Activated B cell treated with CpG ODN at 0.5 μM for 24 hours (primary cell): ENCODE measurements at regions not wholly inside any gene's neighbourhood (a gene's known extent, or its start where the extent isn't known, plus 50 kb on each side); places are given as distances from the start of the nearest gene placed in this dataset.

Experiments
- ATAC-seq: fragments of 200-7000 bp; cut with Tn5 transposase; one replicate; pipeline ENCODE4 v1.10.0; 2021; ENCODE audit warnings: low read depth, mild to moderate bottlenecking, moderate library complexity
- CTCF ChIA-PET: fragments of 350-600 bp; sonication (Branson Sonifier 250); formaldehyde crosslinking; loops from one replicate; lab custom pipeline; 2021; ENCODE audit warnings: antibody characterized with exemption; lab: Charles Lee
- POLR2A ChIA-PET: fragments of 350-600 bp; sonication (Branson Sonifier 250); formaldehyde crosslinking; loops from one replicate; lab custom pipeline; 2021; ENCODE audit warnings: antibody characterized with exemption; lab: Charles Lee
- DNase-seq: peaks from one replicate; pipeline ENCODE4 v3.0.0; 2022
- H3K27ac Mint-ChIP-seq: one replicate; pipeline ENCODE4 v1.8.0; 2020; ENCODE audit warnings: mixed read lengths
- H3K27me3 Mint-ChIP-seq: one replicate; pipeline ENCODE4 v1.8.0; 2021; ENCODE audit warnings: mixed read lengths
- H3K36me3 Mint-ChIP-seq: one replicate; pipeline ENCODE4 v1.8.0; 2021; ENCODE audit warnings: low read depth, mixed read lengths
- H3K4me1 Mint-ChIP-seq: one replicate; pipeline ENCODE4 v1.8.0; 2021; ENCODE audit warnings: mixed read lengths
- H3K4me3 Mint-ChIP-seq: one replicate; pipeline ENCODE4 v1.8.0; 2020; ENCODE audit warnings: mild to moderate bottlenecking, mixed read lengths
- H3K9me3 Mint-ChIP-seq: one replicate; pipeline ENCODE4 v1.8.0; 2020; ENCODE audit warnings: mixed read lengths
- CTCF ChIP-seq: fragments of 200-600 bp; IDR thresholded peaks from one replicate; pipeline ENCODE4 v1.8.0; 2022; ENCODE audit warnings: antibody characterized with exemption, mild to moderate bottlenecking
- intact Hi-C: fragments of 100-400 bp; cut with micrococcal nuclease; formaldehyde crosslinking; loops from one replicate; pipeline ENCODE4 v1.15.1; 2024

- H3K9me3 Mint-ChIP-seq, result no peaks in the 10 kb centered on the region
- H3K36me3 Mint-ChIP-seq, result no peaks in the 10 kb centered on the region
- ChIA-PET POLR2A (no interaction called here), CTCF (no interaction called here)
- H3K4me1 Mint-ChIP-seq, result no peaks in the 10 kb centered on the region
- peaks cover 7% of the 10 kb centered on the region for H3K27me3 Mint-ChIP-seq
- intact Hi-C loops, result no loop called here
- H3K4me3 Mint-ChIP-seq, result no peak overlapping the region
- no peak for ATAC-seq
- DNase-seq, result no peak
- no peak overlapping the region for H3K27ac Mint-ChIP-seq
- TF ChIP-seq CTCF, result no peak
Observed at GRCh38 chr14:58898655-58899316, 261.0 kb downstream of the DACT1 start.

- no peaks in the 10 kb centered on the region for H3K4me1 Mint-ChIP-seq
- H3K9me3 Mint-ChIP-seq, result no peaks in the 10 kb centered on the region
- ATAC-seq, result no peak
- no peak overlapping the region for H3K4me3 Mint-ChIP-seq
- no peak overlapping the region for H3K27ac Mint-ChIP-seq
- no peaks in the 10 kb centered on the region for H3K36me3 Mint-ChIP-seq
- intact Hi-C loops, result no loop called here
- ChIA-PET CTCF (no interaction called here), POLR2A (no interaction called here)
- no peak for TF ChIP-seq CTCF
- peaks cover 7% of the 10 kb centered on the region for H3K27me3 Mint-ChIP-seq
- DNase-seq, result no peak
Observed at GRCh38 chr14:58899317-58899713, 261.6 kb downstream of the DACT1 start.

GRCh38 chr14:58901826-58902225 is 264.1 kb downstream of the DACT1 start:
- Mint-ChIP-seq H3K9me3 (no peaks in the 10 kb centered on the region), H3K27ac (no peak overlapping the region), H3K4me1 (no peaks in the 10 kb centered on the region), H3K4me3 (no peak overlapping the region), H3K27me3 (peaks cover 7% of the 10 kb centered on the region), H3K36me3 (no peaks in the 10 kb centered on the region)
- intact Hi-C loops, result no loop called here
- ChIA-PET CTCF (no interaction called here), POLR2A (no interaction called here)
- ATAC-seq, result no peak
- no peak for DNase-seq
- TF ChIP-seq CTCF, result no peak

GRCh38 chr14:58904776-58905175 is 267.0 kb downstream of the DACT1 start:
- ChIA-PET POLR2A (no interaction called here), CTCF (no interaction called here)
- no peak overlapping the region for H3K4me3 Mint-ChIP-seq
- DNase-seq (no peak), ATAC-seq (no peak)
- H3K36me3 Mint-ChIP-seq, result no peaks in the 10 kb centered on the region
- H3K27me3 Mint-ChIP-seq, result peaks cover 4% of the 10 kb centered on the region
- TF ChIP-seq CTCF, result no peak
- H3K27ac Mint-ChIP-seq, result no peak overlapping the region
- no peaks in the 10 kb centered on the region for H3K9me3 Mint-ChIP-seq
- H3K4me1 Mint-ChIP-seq, result no peaks in the 10 kb centered on the region
- intact Hi-C loops, result no loop called here

- peaks cover 4% of the 10 kb centered on the region for H3K27me3 Mint-ChIP-seq
- intact Hi-C loops, result no loop called here
- ATAC-seq (no peak), DNase-seq (no peak)
- no peak overlapping the region for H3K4me3 Mint-ChIP-seq
- no peak overlapping the region for H3K27ac Mint-ChIP-seq
- no peaks in the 10 kb centered on the region for H3K9me3 Mint-ChIP-seq
- ChIA-PET POLR2A (no interaction called here), CTCF (no interaction called here)
- no peaks in the 10 kb centered on the region for H3K4me1 Mint-ChIP-seq
- no peak for TF ChIP-seq CTCF
- H3K36me3 Mint-ChIP-seq, result no peaks in the 10 kb centered on the region
Observed at GRCh38 chr14:58907803-58908202, 270.0 kb downstream of the DACT1 start.
